HL-60 (cell line): ENCODE measurements at regions not wholly inside any gene's neighbourhood (a gene's known extent, or its start where the extent isn't known, plus 50 kb on each side); places are given as distances from the start of the nearest gene placed in this dataset.

Source experiments
- DNase-seq, 2 experiments: peaks; one replicate each; pipeline ENCODE4 v3.0.0-alpha.2; 2010 to 2020; ENCODE audit warnings: low read depth in 1 of 2, low spot score in 1 of 2
- H3K27ac ChIP-seq: fragments of 250-450 bp; sonication (Bioruptor Pico); replicated peaks from 2 replicates; pipeline ENCODE4 v1.5.1; 2020; ENCODE audit warnings: mild to moderate bottlenecking, moderate library complexity
- H3K27me3 ChIP-seq: fragments of 250-450 bp; sonication (Bioruptor Pico); 2 replicates; pipeline ENCODE4 v1.5.1; 2021; ENCODE audit warnings: mild to moderate bottlenecking, moderate library complexity; ENCODE audit not compliant: insufficient read depth, poor library complexity, severe bottlenecking
- H3K4me3 ChIP-seq: replicated peaks from 2 replicates; pipeline ENCODE4 v1.5.1; 2011; ENCODE audit warnings: mild to moderate bottlenecking, control low read depth, low read length; ENCODE audit not compliant: insufficient read depth
- GABPA ChIP-seq: IDR thresholded peaks from 2 replicates; pipeline ENCODE4 v1.6.1; 2012; ENCODE audit warnings: low read depth
- POLR2AphosphoS5 ChIP-seq: IDR thresholded peaks from 2 replicates; pipeline ENCODE4 v1.6.1; 2012; ENCODE audit warnings: low read depth
- SPI1 ChIP-seq: IDR thresholded peaks from 2 replicates; pipeline ENCODE4 v1.6.1; 2012; ENCODE audit warnings: low read depth, mild to moderate bottlenecking, borderline replicate concordance
- TF ChIP-seq, protein P1 (sequence below): IDR thresholded peaks from 2 replicates; pipeline ENCODE4 v1.6.1; 2012; ENCODE audit warnings: low read depth; ENCODE audit not compliant: insufficient replicate concordance
- TF ChIP-seq, protein P2 (sequence below): IDR thresholded peaks from one replicate; pipeline ENCODE4 v1.5.1; 2011; ENCODE audit warnings: low read length, control low read depth, inconsistent platforms; ENCODE audit not compliant: insufficient read depth

DNA sequence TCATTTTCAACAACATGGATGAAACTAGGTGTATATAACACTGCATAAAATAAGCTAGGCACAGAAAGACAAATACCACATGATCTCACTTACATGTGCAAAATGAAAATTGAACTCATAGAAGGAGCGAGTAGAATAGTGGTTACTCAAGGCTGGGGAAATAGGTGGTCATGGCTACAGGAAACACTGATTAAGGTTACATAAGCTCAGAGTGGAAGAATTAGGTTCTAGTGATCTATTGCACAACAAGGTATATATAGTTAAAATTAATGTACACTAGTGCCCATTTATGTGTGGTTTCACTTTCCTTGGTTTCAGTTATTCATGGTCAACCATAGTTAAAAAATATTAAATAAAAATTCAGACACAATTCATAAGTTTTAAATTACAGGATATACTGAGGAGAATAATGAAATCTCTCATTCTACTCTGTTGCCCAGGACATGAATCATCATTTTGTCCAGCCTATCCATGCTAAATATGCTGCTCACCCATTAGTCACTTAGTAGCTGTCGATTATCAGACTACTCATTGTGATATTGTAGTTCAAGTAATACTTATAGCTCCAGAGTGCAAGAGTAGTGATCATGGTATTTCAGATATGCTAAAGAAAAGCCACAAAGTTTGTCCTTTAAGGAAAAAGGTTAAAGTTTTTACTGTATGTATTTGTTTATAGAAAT is 1530.9 kb upstream of the LRRTM1 start:
- no peak overlapping the region for H3K27ac ChIP-seq
- DNase-seq, result no peak
- H3K27me3 ChIP-seq, result no peaks in the 10 kb centered on the region
- TF ChIP-seq, protein P1, sequence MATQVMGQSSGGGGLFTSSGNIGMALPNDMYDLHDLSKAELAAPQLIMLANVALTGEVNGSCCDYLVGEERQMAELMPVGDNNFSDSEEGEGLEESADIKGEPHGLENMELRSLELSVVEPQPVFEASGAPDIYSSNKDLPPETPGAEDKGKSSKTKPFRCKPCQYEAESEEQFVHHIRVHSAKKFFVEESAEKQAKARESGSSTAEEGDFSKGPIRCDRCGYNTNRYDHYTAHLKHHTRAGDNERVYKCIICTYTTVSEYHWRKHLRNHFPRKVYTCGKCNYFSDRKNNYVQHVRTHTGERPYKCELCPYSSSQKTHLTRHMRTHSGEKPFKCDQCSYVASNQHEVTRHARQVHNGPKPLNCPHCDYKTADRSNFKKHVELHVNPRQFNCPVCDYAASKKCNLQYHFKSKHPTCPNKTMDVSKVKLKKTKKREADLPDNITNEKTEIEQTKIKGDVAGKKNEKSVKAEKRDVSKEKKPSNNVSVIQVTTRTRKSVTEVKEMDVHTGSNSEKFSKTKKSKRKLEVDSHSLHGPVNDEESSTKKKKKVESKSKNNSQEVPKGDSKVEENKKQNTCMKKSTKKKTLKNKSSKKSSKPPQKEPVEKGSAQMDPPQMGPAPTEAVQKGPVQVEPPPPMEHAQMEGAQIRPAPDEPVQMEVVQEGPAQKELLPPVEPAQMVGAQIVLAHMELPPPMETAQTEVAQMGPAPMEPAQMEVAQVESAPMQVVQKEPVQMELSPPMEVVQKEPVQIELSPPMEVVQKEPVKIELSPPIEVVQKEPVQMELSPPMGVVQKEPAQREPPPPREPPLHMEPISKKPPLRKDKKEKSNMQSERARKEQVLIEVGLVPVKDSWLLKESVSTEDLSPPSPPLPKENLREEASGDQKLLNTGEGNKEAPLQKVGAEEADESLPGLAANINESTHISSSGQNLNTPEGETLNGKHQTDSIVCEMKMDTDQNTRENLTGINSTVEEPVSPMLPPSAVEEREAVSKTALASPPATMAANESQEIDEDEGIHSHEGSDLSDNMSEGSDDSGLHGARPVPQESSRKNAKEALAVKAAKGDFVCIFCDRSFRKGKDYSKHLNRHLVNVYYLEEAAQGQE, result no peak
- TF ChIP-seq POLR2AphosphoS5 (no peak), SPI1 (no peak), GABPA (no peak)
- TF ChIP-seq, protein P2, sequence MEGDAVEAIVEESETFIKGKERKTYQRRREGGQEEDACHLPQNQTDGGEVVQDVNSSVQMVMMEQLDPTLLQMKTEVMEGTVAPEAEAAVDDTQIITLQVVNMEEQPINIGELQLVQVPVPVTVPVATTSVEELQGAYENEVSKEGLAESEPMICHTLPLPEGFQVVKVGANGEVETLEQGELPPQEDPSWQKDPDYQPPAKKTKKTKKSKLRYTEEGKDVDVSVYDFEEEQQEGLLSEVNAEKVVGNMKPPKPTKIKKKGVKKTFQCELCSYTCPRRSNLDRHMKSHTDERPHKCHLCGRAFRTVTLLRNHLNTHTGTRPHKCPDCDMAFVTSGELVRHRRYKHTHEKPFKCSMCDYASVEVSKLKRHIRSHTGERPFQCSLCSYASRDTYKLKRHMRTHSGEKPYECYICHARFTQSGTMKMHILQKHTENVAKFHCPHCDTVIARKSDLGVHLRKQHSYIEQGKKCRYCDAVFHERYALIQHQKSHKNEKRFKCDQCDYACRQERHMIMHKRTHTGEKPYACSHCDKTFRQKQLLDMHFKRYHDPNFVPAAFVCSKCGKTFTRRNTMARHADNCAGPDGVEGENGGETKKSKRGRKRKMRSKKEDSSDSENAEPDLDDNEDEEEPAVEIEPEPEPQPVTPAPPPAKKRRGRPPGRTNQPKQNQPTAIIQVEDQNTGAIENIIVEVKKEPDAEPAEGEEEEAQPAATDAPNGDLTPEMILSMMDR, result no peak
- no peak overlapping the region for H3K4me3 ChIP-seq

DNA sequence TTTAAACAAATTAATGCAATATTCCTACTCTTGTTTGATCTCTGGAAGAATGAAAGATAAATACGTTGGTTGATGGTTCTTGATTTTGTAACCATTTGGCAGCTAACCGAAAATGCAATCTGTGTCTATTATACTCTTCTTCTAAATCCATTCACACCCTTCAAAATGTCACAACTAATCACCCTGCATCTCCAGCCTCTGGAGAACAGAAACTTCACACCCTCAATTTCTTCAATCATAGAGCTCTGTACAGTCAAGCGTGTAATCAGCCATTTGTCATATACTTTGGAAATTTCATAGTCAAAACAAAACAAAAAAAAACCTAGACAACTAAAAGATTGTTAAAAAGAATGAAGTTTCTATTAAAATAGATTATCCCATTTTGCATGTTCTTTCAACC is 1482.3 kb upstream of the LRRTM1 start:
- no peak for DNase-seq

DNA sequence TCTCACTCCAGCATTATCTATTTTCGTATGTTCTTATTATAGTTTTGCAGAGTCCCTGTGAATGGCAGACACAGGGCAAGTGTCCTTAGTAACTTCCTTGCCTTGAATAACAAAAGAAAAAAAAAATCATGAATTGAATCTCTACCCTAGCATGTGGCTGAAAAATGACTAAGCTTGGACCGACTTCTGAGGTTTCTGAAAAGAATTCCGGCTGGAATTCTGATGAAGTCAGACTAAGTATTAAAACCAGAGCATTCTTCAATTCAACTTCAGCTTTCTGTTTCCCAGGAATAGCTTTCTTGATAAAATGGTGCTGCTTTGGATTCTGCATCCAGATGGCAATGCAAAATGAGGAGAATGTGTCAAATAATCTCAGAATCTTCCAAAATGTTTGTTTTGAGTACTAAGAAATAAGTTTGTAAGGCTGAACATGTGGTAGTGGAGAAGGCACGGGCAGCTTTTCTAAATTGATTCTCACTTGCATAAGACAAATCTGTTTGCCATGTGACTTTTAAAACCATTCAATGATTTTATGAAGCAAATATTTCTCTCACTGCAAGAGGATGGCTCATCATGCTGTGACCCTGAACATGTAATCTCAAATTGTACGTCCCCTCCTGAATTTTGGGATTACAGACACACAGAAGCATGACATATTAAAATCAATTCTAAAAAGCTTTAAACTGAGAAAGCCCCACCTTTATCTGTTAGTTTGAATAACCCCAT is 1462.8 kb upstream of the LRRTM1 start:
- no peak for TF ChIP-seq POLR2AphosphoS5
- TF ChIP-seq, protein P1, result no peak
- TF ChIP-seq SPI1, result no peak
- TF ChIP-seq GABPA, result no peak
- TF ChIP-seq, protein P2, result no peak
- H3K4me3 ChIP-seq, result no peak overlapping the region
- no peak for DNase-seq

More for the DNA sequence above, 1482.3 kb upstream of the LRRTM1 start:
- Histone ChIP-seq H3K27ac (no peak overlapping the region), H3K4me3 (no peak overlapping the region), H3K27me3 (no peaks in the 10 kb centered on the region)
- TF ChIP-seq POLR2AphosphoS5 (no peak), SPI1 (no peak), GABPA (no peak)
- TF ChIP-seq, protein P2, result no peak
- TF ChIP-seq, protein P1, result no peak

More for the DNA sequence above, 1462.8 kb upstream of the LRRTM1 start:
- no peaks in the 10 kb centered on the region for H3K27me3 ChIP-seq
- no peak overlapping the region for H3K27ac ChIP-seq
